Activated CD8-positive, alpha-beta T cell treated with anti-CD3 and anti-CD28 coated beads for 36 hours (primary cell): ENCODE measurements at regions not wholly inside any gene's neighbourhood (a gene's known extent, or its start where the extent isn't known, plus 50 kb on each side); places are given as distances from the start of the nearest gene placed in this dataset.

Experiments
- ATAC-seq: fragments of 200-7000 bp; cut with Tn5 transposase; one replicate; pipeline ENCODE4 v1.10.0; 2021; ENCODE audit warnings: mild to moderate bottlenecking, moderate library complexity
- CTCF ChIA-PET: fragments of 350-600 bp; sonication (Branson Sonifier 250); formaldehyde crosslinking; loops from one replicate; lab custom pipeline; 2021; ENCODE audit warnings: antibody characterized with exemption; lab: Charles Lee
- POLR2A ChIA-PET: fragments of 350-600 bp; sonication (Branson Sonifier 250); formaldehyde crosslinking; loops from one replicate; lab custom pipeline; 2021; ENCODE audit warnings: antibody characterized with exemption; lab: Charles Lee
- DNase-seq: peaks from one replicate; pipeline ENCODE4 v3.0.0-alpha.2; 2020
- H3K27ac Mint-ChIP-seq: one replicate; pipeline ENCODE4 v1.8.0; 2021; ENCODE audit warnings: mild to moderate bottlenecking, mixed read lengths
- H3K27me3 Mint-ChIP-seq: one replicate; pipeline ENCODE4 v1.8.0; 2021; ENCODE audit warnings: mixed read lengths
- H3K36me3 Mint-ChIP-seq: one replicate; pipeline ENCODE4 v1.8.0; 2021; ENCODE audit warnings: low read depth, mixed read lengths
- H3K4me1 Mint-ChIP-seq: one replicate; pipeline ENCODE4 v1.8.0; 2021; ENCODE audit warnings: low read depth, mixed read lengths
- H3K4me3 Mint-ChIP-seq: one replicate; pipeline ENCODE4 v1.8.0; 2021; ENCODE audit warnings: mild to moderate bottlenecking, moderate library complexity, mixed read lengths
- H3K9me3 Mint-ChIP-seq: one replicate; pipeline ENCODE4 v1.8.0; 2021; ENCODE audit warnings: mixed read lengths
- CTCF ChIP-seq: fragments of 200-600 bp; IDR thresholded peaks from one replicate; pipeline ENCODE4 v1.8.0; 2022; ENCODE audit warnings: antibody characterized with exemption, mild to moderate bottlenecking
- intact Hi-C: fragments of 100-400 bp; cut with micrococcal nuclease; formaldehyde crosslinking; loops from one replicate; pipeline ENCODE4 v1.10.0; 2022

- ATAC-seq: no peak
- Mint-ChIP-seq H3K27me3 (peaks cover 6% of the 10 kb centered on the region), H3K9me3 (no peaks in the 10 kb centered on the region), H3K4me1 (no peaks in the 10 kb centered on the region), H3K4me3 (no peak overlapping the region), H3K36me3 (no peaks in the 10 kb centered on the region), H3K27ac (no peak overlapping the region)
- no peak for DNase-seq
- CTCF ChIA-PET: no interaction called here
- no peak for TF ChIP-seq CTCF
- POLR2A ChIA-PET: no interaction called here
- intact Hi-C loops: no loop called here
Measured at GRCh38 chr12:90339837-90340236, 615.1 kb downstream of the CCER1 start.

GRCh38 chr12:90338365-90338764 is 616.6 kb downstream of the CCER1 start:
- H3K27me3 Mint-ChIP-seq: peaks cover 6% of the 10 kb centered on the region
- CTCF ChIA-PET: no interaction called here
- H3K4me1 Mint-ChIP-seq: no peaks in the 10 kb centered on the region
- no peak for DNase-seq
- no peak overlapping the region for H3K27ac Mint-ChIP-seq
- H3K9me3 Mint-ChIP-seq: no peaks in the 10 kb centered on the region
- intact Hi-C loops: no loop called here
- no peaks in the 10 kb centered on the region for H3K36me3 Mint-ChIP-seq
- POLR2A ChIA-PET: no interaction called here
- no peak overlapping the region for H3K4me3 Mint-ChIP-seq
- TF ChIP-seq CTCF: no peak
- ATAC-seq: no peak

GRCh38 chr12:90337018-90337417 is 618.0 kb downstream of the CCER1 start:
- Mint-ChIP-seq H3K4me1 (no peaks in the 10 kb centered on the region), H3K27me3 (peaks cover 4% of the 10 kb centered on the region), H3K36me3 (no peaks in the 10 kb centered on the region), H3K9me3 (no peaks in the 10 kb centered on the region), H3K4me3 (no peak overlapping the region), H3K27ac (no peak overlapping the region)
- ATAC-seq (no peak), DNase-seq (no peak)
- ChIA-PET CTCF (no interaction called here), POLR2A (no interaction called here)
- intact Hi-C loops: no loop called here
- no peak for TF ChIP-seq CTCF

- intact Hi-C loops: no loop called here
- H3K4me3 Mint-ChIP-seq: no peak overlapping the region
- no peaks in the 10 kb centered on the region for H3K4me1 Mint-ChIP-seq
- no peak for DNase-seq
- no peak for TF ChIP-seq CTCF
- H3K27ac Mint-ChIP-seq: no peak overlapping the region
- no peak for ATAC-seq
- H3K36me3 Mint-ChIP-seq: no peaks in the 10 kb centered on the region
- H3K9me3 Mint-ChIP-seq: no peaks in the 10 kb centered on the region
- peaks cover 4% of the 10 kb centered on the region for H3K27me3 Mint-ChIP-seq
- CTCF ChIA-PET: no interaction called here
- POLR2A ChIA-PET: no interaction called here
Measured at GRCh38 chr12:90335566-90335965, 619.4 kb downstream of the CCER1 start.

- no peak for DNase-seq
- H3K4me3 Mint-ChIP-seq: no peak overlapping the region
- H3K4me1 Mint-ChIP-seq: no peaks in the 10 kb centered on the region
- H3K9me3 Mint-ChIP-seq: no peaks in the 10 kb centered on the region
- H3K27ac Mint-ChIP-seq: no peak overlapping the region
- ChIA-PET CTCF (no interaction called here), POLR2A (no interaction called here)
- no peak for ATAC-seq
- no peak for TF ChIP-seq CTCF
- intact Hi-C loops: no loop called here
- H3K36me3 Mint-ChIP-seq: no peaks in the 10 kb centered on the region
- no peaks in the 10 kb centered on the region for H3K27me3 Mint-ChIP-seq
Measured at GRCh38 chr12:90333939-90334338, 621.0 kb downstream of the CCER1 start.
